OCI-LY1 (cell line): ENCODE measurements at regions not wholly inside any gene's neighbourhood (a gene's known extent, or its start where the extent isn't known, plus 50 kb on each side); places are given as distances from the start of the nearest gene placed in this dataset.

ENCODE experiments used
- H2AFZ ChIP-seq: fragments of 200-600 bp; sonication (generic), shearing (Covaris generic); 2 replicates; pipeline ENCODE4 v1.6.0; 2014; ENCODE audit warnings: antibody characterized with exemption, mild to moderate bottlenecking, low read length
- H3F3A ChIP-seq: fragments of 200-600 bp; sonication (generic), shearing (Covaris generic); 2 replicates; pipeline ENCODE4 v1.6.0; 2014; ENCODE audit warnings: mild to moderate bottlenecking, antibody characterized with exemption, low read length, moderate library complexity; ENCODE audit not compliant: insufficient read depth
- H3K27ac ChIP-seq: fragments of 200-600 bp; sonication (generic); 2 replicates; pipeline ENCODE4 v1.5.1; 2014; ENCODE audit warnings: low read length, mixed run types, mild to moderate bottlenecking, low read depth; ENCODE audit not compliant: poor library complexity, severe bottlenecking
- H3K27me3 ChIP-seq: fragments of 200-600 bp; sonication (generic); 2 replicates; pipeline ENCODE4 v1.6.0; 2014; ENCODE audit warnings: antibody characterized with exemption, mild to moderate bottlenecking, low read length, moderate library complexity; ENCODE audit not compliant: insufficient read depth
- H3K36me3 ChIP-seq: fragments of 200-600 bp; sonication (generic); 2 replicates; pipeline ENCODE4 v1.6.1; 2014; ENCODE audit warnings: mild to moderate bottlenecking, antibody characterized with exemption, low read length, moderate library complexity, mixed read lengths; ENCODE audit not compliant: insufficient read depth
- H3K4me1 ChIP-seq: fragments of 200-600 bp; sonication (generic); 2 replicates; pipeline ENCODE4 v1.5.1; 2014; ENCODE audit warnings: mild to moderate bottlenecking, low read length, moderate library complexity; ENCODE audit not compliant: insufficient read depth, severe bottlenecking
- H3K4me2 ChIP-seq: fragments of 200-600 bp; sonication (generic), shearing (Covaris generic); 2 replicates; pipeline ENCODE4 v1.6.1; 2014; ENCODE audit warnings: low read length
- H3K4me3 ChIP-seq: fragments of 200-600 bp; sonication (generic); 2 replicates; pipeline ENCODE4 v1.5.1; 2014; ENCODE audit warnings: low read length, low read depth, mild to moderate bottlenecking, mixed read lengths; ENCODE audit not compliant: poor library complexity, severe bottlenecking
- H3K79me2 ChIP-seq: fragments of 200-600 bp; shearing (Covaris generic); 2 replicates; pipeline ENCODE4 v1.6.1; 2016; ENCODE audit warnings: mixed run types, low read length, mixed read lengths; ENCODE audit not compliant: insufficient read depth
- H3K9ac ChIP-seq: fragments of 200-600 bp; sonication (generic), shearing (Covaris generic); 2 replicates; pipeline ENCODE4 v1.6.1; 2014; ENCODE audit warnings: mild to moderate bottlenecking, low read length, mixed read lengths
- H3K9me2 ChIP-seq: fragments of 200-600 bp; sonication (generic), shearing (Covaris generic); 2 replicates; pipeline ENCODE4 v1.6.1; 2014; ENCODE audit warnings: low read depth, mild to moderate bottlenecking, low read length, mixed read lengths
- H3K9me3 ChIP-seq: fragments of 200-600 bp; shearing (Covaris generic); 2 replicates; pipeline ENCODE4 v1.6.1; 2014; ENCODE audit warnings: low read length, mixed read lengths
- H4K20me1 ChIP-seq: fragments of 200-600 bp; sonication (generic), shearing (Covaris generic); 2 replicates; pipeline ENCODE4 v1.6.0; 2016; ENCODE audit warnings: mild to moderate bottlenecking, low read length; ENCODE audit not compliant: insufficient read depth
- CTCF ChIP-seq: fragments of 200-600 bp; sonication (generic), shearing (Covaris generic); IDR thresholded peaks from 2 replicates; pipeline ENCODE4 v1.5.1; 2017; ENCODE audit warnings: mild to moderate bottlenecking, antibody characterized with exemption, low read length, moderate library complexity, mixed read lengths
- EZH2 ChIP-seq: fragments of 200-600 bp; sonication (generic), shearing (Covaris generic); IDR thresholded peaks from 2 replicates; pipeline ENCODE4 v1.8.0; 2017; ENCODE audit warnings: borderline replicate concordance, mixed run types, mild to moderate bottlenecking, antibody characterized with exemption, low read length, moderate library complexity, mixed read lengths

GRCh38 chr1:198449261-198449660, 91.2 kb downstream of the ATP6V1G3 start:
- H3F3A ChIP-seq: no peaks in the 10 kb centered on the region
- H3K4me3 ChIP-seq: no peak overlapping the region
- H3K79me2 ChIP-seq: no peaks in the 10 kb centered on the region
- H3K9ac ChIP-seq: no peak overlapping the region
- H3K9me3 ChIP-seq: no peaks in the 10 kb centered on the region
- no peak overlapping the region for H2AFZ ChIP-seq
- no peak overlapping the region for H3K27ac ChIP-seq
- no peaks in the 10 kb centered on the region for H3K4me1 ChIP-seq
- no peaks in the 10 kb centered on the region for H3K9me2 ChIP-seq
- TF ChIP-seq EZH2 (no peak), CTCF (no peak)
- H3K4me2 ChIP-seq: no peak overlapping the region
- no peaks in the 10 kb centered on the region for H4K20me1 ChIP-seq
- no peaks in the 10 kb centered on the region for H3K36me3 ChIP-seq
- no peaks in the 10 kb centered on the region for H3K27me3 ChIP-seq

- H3K4me3 ChIP-seq: no peak overlapping the region
- H2AFZ ChIP-seq: no peak overlapping the region
- no peaks in the 10 kb centered on the region for H3K4me1 ChIP-seq
- no peak overlapping the region for H3K27ac ChIP-seq
- H3K27me3 ChIP-seq: no peaks in the 10 kb centered on the region
- H3K36me3 ChIP-seq: no peaks in the 10 kb centered on the region
- no peaks in the 10 kb centered on the region for H3F3A ChIP-seq
- no peaks in the 10 kb centered on the region for H3K9me3 ChIP-seq
- H3K9ac ChIP-seq: no peak overlapping the region
- no peaks in the 10 kb centered on the region for H3K9me2 ChIP-seq
- TF ChIP-seq EZH2 (no peak), CTCF (no peak)
- H3K79me2 ChIP-seq: no peaks in the 10 kb centered on the region
- no peaks in the 10 kb centered on the region for H4K20me1 ChIP-seq
- no peak overlapping the region for H3K4me2 ChIP-seq
Observed at GRCh38 chr1:198447468-198447867, 93.0 kb downstream of the ATP6V1G3 start.

GRCh38 chr1:198445872-198446271, 94.6 kb downstream of the ATP6V1G3 start:
- no peak overlapping the region for H3K4me3 ChIP-seq
- no peaks in the 10 kb centered on the region for H3K9me3 ChIP-seq
- H3K79me2 ChIP-seq: no peaks in the 10 kb centered on the region
- H3K9ac ChIP-seq: no peak overlapping the region
- H3K9me2 ChIP-seq: no peaks in the 10 kb centered on the region
- H3F3A ChIP-seq: no peaks in the 10 kb centered on the region
- no peaks in the 10 kb centered on the region for H3K36me3 ChIP-seq
- H4K20me1 ChIP-seq: no peaks in the 10 kb centered on the region
- no peak overlapping the region for H3K27ac ChIP-seq
- H3K4me2 ChIP-seq: no peak overlapping the region
- H3K4me1 ChIP-seq: no peaks in the 10 kb centered on the region
- TF ChIP-seq EZH2 (no peak), CTCF (no peak)
- H2AFZ ChIP-seq: no peak overlapping the region
- H3K27me3 ChIP-seq: no peaks in the 10 kb centered on the region
